GM12872 (cell line): ENCODE measurements at regions not wholly inside any gene's neighbourhood (a gene's known extent, or its start where the extent isn't known, plus 50 kb on each side); places are given as distances from the start of the nearest gene placed in this dataset.

ENCODE experiments used
- TF ChIP-seq, protein P1 (sequence below): IDR thresholded peaks from 3 replicates; pipeline ENCODE4 v1.5.1; 2011; ENCODE audit warnings: low read depth, mild to moderate bottlenecking, low read length, moderate library complexity; ENCODE audit not compliant: insufficient read depth

DNA sequence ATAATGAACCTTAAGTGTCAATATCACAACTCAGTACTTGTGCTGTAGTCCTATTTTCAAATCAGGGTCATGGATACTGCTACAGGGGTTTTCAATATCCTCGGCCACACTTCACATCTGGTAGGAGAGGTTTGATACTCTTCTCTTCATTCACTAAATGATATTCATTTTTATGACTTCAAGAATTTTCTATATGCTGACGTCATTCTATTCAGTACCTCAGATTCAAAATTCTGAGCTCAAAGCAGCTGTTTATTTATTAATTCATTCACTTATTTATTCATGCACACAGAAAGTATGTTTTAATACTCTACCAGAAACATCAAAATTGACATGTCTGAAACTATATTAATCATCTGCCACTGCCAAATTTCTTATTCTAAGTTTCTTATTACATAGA lies 866.9 kb upstream of the LRRTM1 start:
- TF ChIP-seq, protein P1, sequence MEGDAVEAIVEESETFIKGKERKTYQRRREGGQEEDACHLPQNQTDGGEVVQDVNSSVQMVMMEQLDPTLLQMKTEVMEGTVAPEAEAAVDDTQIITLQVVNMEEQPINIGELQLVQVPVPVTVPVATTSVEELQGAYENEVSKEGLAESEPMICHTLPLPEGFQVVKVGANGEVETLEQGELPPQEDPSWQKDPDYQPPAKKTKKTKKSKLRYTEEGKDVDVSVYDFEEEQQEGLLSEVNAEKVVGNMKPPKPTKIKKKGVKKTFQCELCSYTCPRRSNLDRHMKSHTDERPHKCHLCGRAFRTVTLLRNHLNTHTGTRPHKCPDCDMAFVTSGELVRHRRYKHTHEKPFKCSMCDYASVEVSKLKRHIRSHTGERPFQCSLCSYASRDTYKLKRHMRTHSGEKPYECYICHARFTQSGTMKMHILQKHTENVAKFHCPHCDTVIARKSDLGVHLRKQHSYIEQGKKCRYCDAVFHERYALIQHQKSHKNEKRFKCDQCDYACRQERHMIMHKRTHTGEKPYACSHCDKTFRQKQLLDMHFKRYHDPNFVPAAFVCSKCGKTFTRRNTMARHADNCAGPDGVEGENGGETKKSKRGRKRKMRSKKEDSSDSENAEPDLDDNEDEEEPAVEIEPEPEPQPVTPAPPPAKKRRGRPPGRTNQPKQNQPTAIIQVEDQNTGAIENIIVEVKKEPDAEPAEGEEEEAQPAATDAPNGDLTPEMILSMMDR: no peak

DNA sequence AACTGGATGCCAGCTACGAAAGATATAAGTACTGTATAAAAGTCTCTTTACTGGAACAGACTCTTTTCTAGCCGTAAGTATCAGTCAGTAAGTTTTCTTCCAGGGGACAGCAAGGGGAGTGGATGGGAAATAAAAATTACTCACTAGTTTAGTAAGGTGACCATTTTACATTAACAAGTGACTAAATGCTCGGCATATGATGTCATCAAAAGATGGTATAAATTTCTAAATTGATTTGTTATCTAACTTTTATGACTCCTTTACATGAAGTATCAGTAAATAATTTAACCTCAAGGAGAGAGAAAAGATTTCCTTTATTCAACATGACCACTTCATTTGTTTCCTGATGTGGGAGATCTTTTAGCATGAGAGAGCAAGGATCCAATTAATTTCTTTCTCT lies 859.0 kb upstream of the LRRTM1 start:
- TF ChIP-seq, protein P1: no peak

DNA sequence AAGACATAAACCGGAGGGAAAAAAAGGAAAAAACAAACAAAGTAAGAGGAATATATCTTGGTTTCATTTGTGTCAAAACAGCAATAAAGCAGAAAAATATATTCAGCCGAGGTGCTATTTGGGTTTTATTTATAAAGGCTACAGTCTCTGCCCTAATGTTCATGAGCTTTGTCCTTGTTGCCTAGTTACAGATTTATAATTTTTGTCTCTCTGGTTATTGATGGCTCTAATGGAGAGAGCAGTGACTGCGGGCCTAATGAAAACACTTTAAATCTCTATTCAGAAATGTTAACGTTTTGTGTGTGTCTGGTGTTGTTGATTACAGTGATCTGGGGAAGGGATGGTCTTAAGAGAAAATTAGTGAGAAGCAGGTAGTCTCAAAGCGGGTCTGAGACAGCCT lies 854.0 kb upstream of the LRRTM1 start:
- TF ChIP-seq, protein P1: no peak

- TF ChIP-seq, protein P1: no peak
Observed at GRCh38 chr2:81148323-81148722, 843.8 kb upstream of the LRRTM1 start.

DNA sequence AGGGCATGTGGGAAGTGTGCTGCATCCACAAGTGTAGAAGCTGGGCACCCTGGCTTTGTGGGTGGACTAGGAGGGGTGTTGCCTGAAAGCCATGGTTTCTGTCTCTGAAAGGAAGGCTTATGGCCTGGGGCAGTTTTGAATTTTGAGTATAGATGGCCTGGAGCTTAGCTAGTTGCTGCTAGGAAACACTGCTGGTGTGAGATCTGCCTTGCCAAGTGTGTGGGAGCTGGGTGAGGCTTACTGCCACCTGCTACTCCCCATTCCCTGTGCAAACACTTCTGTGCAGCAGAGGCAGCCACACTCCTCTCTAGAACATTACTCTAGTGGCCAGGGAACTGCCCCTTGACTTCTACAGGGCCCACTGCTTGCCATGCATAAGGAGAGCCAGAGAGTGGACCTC lies 831.7 kb upstream of the LRRTM1 start:
- TF ChIP-seq, protein P1: no peak

GRCh38 chr2:81097361-81097760 lies 792.8 kb upstream of the LRRTM1 start:
- TF ChIP-seq, protein P1: no peak

DNA sequence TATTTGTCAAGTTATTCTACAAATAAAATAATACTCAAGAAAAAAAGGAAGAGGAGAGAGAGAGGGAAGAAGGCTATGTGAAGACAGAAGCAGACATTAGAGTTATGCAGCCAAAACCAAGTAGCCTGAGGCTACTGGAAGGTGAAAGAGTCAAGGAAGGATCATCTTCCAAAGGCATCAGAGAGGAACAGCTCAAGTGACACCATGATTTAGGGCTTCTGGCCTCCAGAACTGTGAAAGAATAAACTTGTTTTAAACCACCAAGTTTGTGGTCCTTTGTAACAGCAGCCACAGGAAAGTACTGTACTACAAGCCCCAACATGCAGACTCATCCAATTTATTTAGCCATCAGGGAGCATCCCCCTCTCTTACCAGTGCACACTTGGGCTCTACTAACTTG lies 788.5 kb upstream of the LRRTM1 start:
- TF ChIP-seq, protein P1: no peak

- TF ChIP-seq, protein P1: no peak
Observed at GRCh38 chr2:81087646-81088045, 783.1 kb upstream of the LRRTM1 start.
